ENCODE measurements at regions not wholly inside any gene's neighbourhood (a gene's known extent, or its start where the extent isn't known, plus 50 kb on each side); places are given as distances from the start of the nearest gene placed in this dataset.

DNA sequence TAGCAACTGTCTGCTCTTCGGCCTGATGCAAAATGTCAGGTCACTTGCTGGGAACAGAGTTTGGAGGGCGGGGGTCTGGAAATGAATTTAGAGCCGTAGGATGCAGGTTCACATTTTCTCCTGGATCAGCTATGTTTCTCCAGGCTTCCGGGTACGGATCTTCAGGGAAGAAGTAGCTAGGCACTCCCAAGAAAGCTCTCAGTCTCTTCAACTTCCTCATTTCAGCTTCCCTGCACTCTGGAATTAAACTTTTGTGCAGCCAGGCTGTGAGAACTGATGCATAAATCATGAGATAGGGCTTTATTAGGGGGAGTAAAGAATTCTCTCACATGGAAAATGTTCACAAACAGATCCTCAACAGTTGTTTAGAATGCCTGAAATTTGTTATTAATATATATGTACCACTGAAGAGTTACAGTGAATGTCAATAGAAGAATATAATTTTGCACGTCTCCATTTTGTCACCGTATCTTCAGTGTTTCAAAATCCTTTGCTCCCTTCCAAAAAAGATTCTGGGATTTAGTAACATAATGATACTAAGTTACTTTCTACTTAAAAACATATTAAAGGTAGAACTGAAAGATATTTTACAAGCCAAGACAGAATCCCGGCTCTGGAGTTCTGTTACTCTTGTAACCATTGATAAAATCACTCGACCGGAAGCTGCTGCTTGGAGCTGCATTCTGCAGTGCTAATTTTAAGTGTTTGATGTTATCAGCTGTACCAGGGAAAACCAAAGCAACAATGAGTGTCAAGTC, 178.5 kb upstream of the P2RY1 start:
- TF ChIP-seq, protein P1, sequence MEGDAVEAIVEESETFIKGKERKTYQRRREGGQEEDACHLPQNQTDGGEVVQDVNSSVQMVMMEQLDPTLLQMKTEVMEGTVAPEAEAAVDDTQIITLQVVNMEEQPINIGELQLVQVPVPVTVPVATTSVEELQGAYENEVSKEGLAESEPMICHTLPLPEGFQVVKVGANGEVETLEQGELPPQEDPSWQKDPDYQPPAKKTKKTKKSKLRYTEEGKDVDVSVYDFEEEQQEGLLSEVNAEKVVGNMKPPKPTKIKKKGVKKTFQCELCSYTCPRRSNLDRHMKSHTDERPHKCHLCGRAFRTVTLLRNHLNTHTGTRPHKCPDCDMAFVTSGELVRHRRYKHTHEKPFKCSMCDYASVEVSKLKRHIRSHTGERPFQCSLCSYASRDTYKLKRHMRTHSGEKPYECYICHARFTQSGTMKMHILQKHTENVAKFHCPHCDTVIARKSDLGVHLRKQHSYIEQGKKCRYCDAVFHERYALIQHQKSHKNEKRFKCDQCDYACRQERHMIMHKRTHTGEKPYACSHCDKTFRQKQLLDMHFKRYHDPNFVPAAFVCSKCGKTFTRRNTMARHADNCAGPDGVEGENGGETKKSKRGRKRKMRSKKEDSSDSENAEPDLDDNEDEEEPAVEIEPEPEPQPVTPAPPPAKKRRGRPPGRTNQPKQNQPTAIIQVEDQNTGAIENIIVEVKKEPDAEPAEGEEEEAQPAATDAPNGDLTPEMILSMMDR (IDR thresholded peaks at IDR 0.05; ENCODE audit: extremely low read depth in 1 of 2, insufficient read depth in 1 of 2, low read depth in 1 of 2, low read length in 2 of 2), result no peak
- TF ChIP-seq POLR2AphosphoS5 (IDR thresholded peaks at IDR 0.05; ENCODE audit: insufficient read depth, low read depth, low read length) (no peak), POLR2A (IDR thresholded peaks at IDR 0.05; ENCODE audit: low read depth, low read length) (no peak), EZH2 (IDR thresholded peaks at IDR 0.05; ENCODE audit: borderline replicate concordance, low read depth, low read length, severe bottlenecking) (no peak), JUN (IDR thresholded peaks at IDR 0.05; ENCODE audit: borderline replicate concordance, insufficient read depth, insufficient read length, low read depth) (no peak), FOS (IDR thresholded peaks at IDR 0.05; ENCODE audit: borderline replicate concordance, insufficient read depth, low read length) (no peak)

All from endothelial cell of umbilical vein (primary cell).